ENCODE measurements at regions not wholly inside any gene's neighbourhood (a gene's known extent, or its start where the extent isn't known, plus 50 kb on each side); places are given as distances from the start of the nearest gene placed in this dataset.
"Not testable (repeated sequence)": the region's sequence is repeated elsewhere in the genome, so short reads cannot be mapped to it uniquely, and the experiment has no call there.

DNA sequence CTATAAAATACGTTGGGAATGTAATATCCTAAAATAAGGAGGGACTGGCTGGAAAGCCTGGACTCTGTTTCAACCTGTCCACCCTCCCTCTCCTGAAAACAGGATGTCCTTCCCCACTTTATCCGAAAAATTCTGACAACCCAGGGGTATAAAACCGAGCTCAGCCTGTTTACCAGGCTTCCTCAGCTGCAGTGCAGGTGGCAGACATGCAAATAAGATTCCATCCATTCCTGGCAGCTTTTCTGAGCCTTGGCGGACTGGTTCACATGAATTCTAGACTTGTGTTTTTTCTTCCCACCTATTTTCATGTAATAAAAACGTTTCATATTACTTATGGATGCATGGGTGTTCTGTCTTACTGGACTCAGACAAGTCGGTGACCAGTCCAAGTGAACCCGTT, 479.3 kb downstream of the KCNJ18 start:
- H3K4me3 ChIP-seq, result no peak overlapping the region
- TF ChIP-seq POLR2AphosphoS5 (IDR thresholded peaks at IDR 0.05) (no peak), EP300 (IDR thresholded peaks at IDR 0.05) (no peak), POLR2A (IDR thresholded peaks at IDR 0.05) (no peak)
- TF ChIP-seq, protein P1, sequence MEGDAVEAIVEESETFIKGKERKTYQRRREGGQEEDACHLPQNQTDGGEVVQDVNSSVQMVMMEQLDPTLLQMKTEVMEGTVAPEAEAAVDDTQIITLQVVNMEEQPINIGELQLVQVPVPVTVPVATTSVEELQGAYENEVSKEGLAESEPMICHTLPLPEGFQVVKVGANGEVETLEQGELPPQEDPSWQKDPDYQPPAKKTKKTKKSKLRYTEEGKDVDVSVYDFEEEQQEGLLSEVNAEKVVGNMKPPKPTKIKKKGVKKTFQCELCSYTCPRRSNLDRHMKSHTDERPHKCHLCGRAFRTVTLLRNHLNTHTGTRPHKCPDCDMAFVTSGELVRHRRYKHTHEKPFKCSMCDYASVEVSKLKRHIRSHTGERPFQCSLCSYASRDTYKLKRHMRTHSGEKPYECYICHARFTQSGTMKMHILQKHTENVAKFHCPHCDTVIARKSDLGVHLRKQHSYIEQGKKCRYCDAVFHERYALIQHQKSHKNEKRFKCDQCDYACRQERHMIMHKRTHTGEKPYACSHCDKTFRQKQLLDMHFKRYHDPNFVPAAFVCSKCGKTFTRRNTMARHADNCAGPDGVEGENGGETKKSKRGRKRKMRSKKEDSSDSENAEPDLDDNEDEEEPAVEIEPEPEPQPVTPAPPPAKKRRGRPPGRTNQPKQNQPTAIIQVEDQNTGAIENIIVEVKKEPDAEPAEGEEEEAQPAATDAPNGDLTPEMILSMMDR (IDR thresholded peaks at IDR 0.05), result no peak
- peaks cover 0 to 15% (median 8%) of the 10 kb centered on the region in 4 donors for H3K9me3 ChIP-seq
- H3K27me3 ChIP-seq, result no peaks in the 10 kb centered on the region
- DNase-seq, result no peak
- no peaks in the 10 kb centered on the region for H3K4me1 ChIP-seq
- no peak overlapping the region for H3K27ac ChIP-seq
- intact Hi-C loops (cut with DNase I; ENCODE audit: low total_unique reads), result no loop called here
- 30 to 43% (median 37%) methylated on average over 7 of the region's 7 CpGs for WGBS, 5 donors
- no peaks in the 10 kb centered on the region for H3K36me3 ChIP-seq

DNA sequence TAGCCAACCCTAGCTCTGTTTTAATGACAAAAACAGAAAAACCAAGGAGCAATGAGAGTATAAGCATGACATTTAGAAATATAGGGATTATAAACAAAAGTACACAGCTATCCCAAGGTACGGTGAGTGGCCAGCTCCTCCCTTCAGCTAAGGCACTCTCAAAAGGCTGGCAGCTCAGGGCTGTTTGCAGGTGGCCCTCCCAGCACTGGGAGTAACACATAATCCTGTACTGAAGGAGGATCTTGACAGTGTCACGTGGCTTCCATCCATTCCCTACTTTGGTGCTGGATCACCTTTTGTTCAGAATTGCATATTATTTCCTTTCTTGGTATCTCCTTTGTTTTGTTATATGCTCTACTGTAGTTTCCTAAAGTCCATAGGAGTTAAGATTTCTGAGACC, 500.8 kb downstream of the KCNJ18 start:
- DNase-seq, result no peak
- H3K27ac ChIP-seq, result no peak overlapping the region
- H3K36me3 ChIP-seq, result no peaks in the 10 kb centered on the region
- intact Hi-C loops (cut with DNase I; ENCODE audit: low total_unique reads), result no loop called here
- peaks cover 0 to 3% (median under 1%) of the 10 kb centered on the region in 4 donors for H3K9me3 ChIP-seq
- H3K27me3 ChIP-seq, result no peaks in the 10 kb centered on the region
- TF ChIP-seq POLR2AphosphoS5 (IDR thresholded peaks at IDR 0.05) (no peak), POLR2A (IDR thresholded peaks at IDR 0.05) (no peak), EP300 (IDR thresholded peaks at IDR 0.05) (no peak)
- TF ChIP-seq, protein P1 (IDR thresholded peaks at IDR 0.05), result no peak
- H3K4me1 ChIP-seq, result no peaks in the 10 kb centered on the region
- WGBS, 5 donors, result 48 to 67% (median 62%) methylated on average over 2 of the region's 2 CpGs
- no peak overlapping the region for H3K4me3 ChIP-seq

DNA sequence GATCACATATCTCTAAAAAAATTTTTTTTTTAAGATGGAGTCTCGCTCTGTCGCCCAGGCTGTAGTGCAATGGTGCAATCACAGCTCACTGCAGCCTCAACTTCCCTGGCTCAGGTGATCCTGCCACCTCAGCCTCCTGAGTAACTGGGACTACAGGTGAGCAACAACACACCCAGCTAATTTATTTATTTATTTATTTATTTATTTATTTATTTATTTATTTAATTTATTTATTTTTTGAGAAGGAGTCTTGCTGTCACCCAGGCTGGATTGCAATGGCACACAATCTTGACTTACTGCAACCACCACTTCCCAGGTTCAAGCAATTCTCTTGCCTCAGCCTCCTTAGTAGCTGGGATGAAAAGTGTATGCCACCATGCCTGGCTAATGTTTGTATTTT, 507.9 kb downstream of the KCNJ18 start:
- H3K4me1 ChIP-seq; DNase-seq; H3K36me3 ChIP-seq; H3K27me3 ChIP-seq; intact Hi-C loops (cut with DNase I; ENCODE audit: low total_unique reads); H3K4me3 ChIP-seq; H3K27ac ChIP-seq: not testable (repeated sequence)
- 36 to 83% (median 67%) methylated on average over 2 of the region's 2 CpGs for WGBS, 5 donors
- H3K9me3 ChIP-seq, result peaks cover 0 to 62% (median 35%) of the 10 kb centered on the region in 4 donors

DNA sequence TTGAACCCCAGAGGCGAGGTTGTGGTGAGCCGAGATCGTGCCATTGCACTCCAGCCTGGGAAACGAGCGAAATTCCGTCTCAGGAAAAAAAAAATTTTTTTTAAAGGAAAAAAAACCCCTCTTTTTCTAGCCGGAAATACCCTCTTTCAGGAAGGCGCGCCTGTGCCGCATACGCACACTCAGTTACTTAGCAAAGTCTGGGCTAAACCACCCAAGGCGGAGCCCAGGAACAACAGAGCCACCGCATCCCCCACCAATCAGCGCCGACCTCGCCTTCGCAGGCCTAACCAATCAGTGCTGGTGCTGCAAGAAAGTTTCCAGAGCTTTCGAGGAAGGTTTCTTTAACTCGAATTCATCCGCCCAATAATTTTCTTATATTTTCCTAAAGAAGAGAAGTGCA, 510.4 kb downstream of the KCNJ18 start:
- whole genome bisulfite sequencing, 5 donors, result 91 to 96% (median 93%) methylated on average over 20 of the region's 20 CpGs
- no peak overlapping the region for H3K4me3 ChIP-seq
- no peak overlapping the region for H3K27ac ChIP-seq
- no peaks in the 10 kb centered on the region for H3K36me3 ChIP-seq
- H3K27me3 ChIP-seq, result no peaks in the 10 kb centered on the region
- no peaks in the 10 kb centered on the region for H3K4me1 ChIP-seq
- peaks cover 0 to 83% (median 40%) of the 10 kb centered on the region in 4 donors for H3K9me3 ChIP-seq
- DNase-seq, result no peak
- TF ChIP-seq POLR2AphosphoS5 (IDR thresholded peaks at IDR 0.05) (no peak), POLR2A (IDR thresholded peaks at IDR 0.05) (no peak), EP300 (IDR thresholded peaks at IDR 0.05) (no peak)
- TF ChIP-seq, protein P1 (IDR thresholded peaks at IDR 0.05), result no peak
- intact Hi-C loops (cut with DNase I; ENCODE audit: low total_unique reads), result no loop called here

DNA sequence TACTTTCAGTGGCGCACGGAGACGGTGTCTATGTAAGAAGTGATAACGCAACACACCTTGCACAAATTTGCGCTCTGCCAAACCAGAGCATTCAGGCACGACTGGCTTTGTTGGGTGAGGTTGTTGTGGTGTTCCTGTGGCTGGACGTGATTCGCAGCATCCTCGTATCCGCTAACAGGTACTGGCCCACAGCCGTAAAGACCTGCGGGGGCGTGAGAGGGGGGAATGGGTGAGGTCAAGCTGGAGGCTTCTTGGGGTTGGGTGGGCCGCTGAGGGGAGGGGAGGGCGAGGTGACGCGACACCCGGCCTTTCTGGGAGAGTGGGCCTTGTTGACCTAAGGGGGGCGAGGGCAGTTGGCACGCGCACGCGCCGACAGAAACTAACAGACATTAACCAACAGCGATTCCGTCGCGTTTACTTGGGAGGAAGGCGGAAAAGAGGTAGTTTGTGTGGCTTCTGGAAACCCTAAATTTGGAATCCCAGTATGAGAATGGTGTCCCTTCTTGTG, 510.9 kb downstream of the KCNJ18 start:
- 89 to 94% (median 91%) methylated on average over 29 of the region's 29 CpGs for WGBS, 5 donors
- TF ChIP-seq EP300 (IDR thresholded peaks at IDR 0.05), result no peak
- TF ChIP-seq, protein P1 (IDR thresholded peaks at IDR 0.05), result no peak
- TF ChIP-seq POLR2AphosphoS5 (IDR thresholded peaks at IDR 0.05), result no peak
- TF ChIP-seq POLR2A (IDR thresholded peaks at IDR 0.05), result no peak
- no peak for DNase-seq
- Histone ChIP-seq H3K36me3 (no peaks in the 10 kb centered on the region), H3K4me3 (no peak overlapping the region), H3K27ac (no peak overlapping the region), H3K27me3 (no peaks in the 10 kb centered on the region), H3K9me3 (peaks cover 0 to 84% (median 40%) of the 10 kb centered on the region in 4 donors), H3K4me1 (no peaks in the 10 kb centered on the region)
- intact Hi-C loops (cut with DNase I; ENCODE audit: low total_unique reads), result no loop called here

DNA sequence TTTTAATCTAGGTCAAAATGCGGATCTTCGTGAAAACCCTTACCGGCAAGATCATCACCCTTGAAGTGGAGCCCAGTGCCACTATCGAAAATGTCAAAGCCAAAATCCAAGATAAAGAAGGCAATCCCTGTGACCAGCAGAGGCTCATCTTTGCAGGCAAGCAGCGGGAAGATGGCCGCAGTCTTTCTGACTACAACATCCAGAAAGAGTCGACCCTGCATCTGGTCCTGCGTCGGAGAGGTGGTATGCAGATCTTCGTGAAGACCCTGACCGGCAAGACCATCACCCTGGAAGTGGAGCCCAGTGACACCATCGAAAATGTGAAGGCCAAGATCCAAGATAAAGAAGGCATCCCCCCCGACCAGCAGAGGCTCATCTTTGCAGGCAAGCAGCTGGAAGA, 511.8 kb downstream of the KCNJ18 start:
- 80 to 93% (median 83%) methylated on average over 12 to 13 of the region's 13 CpGs for WGBS, 5 donors
- H3K27me3 ChIP-seq; H3K36me3 ChIP-seq; H3K4me1 ChIP-seq; DNase-seq; H3K27ac ChIP-seq; intact Hi-C loops (cut with DNase I; ENCODE audit: low total_unique reads); H3K4me3 ChIP-seq: not testable (repeated sequence)
- peaks cover 0 to 76% (median 37%) of the 10 kb centered on the region in 4 donors for H3K9me3 ChIP-seq

DNA sequence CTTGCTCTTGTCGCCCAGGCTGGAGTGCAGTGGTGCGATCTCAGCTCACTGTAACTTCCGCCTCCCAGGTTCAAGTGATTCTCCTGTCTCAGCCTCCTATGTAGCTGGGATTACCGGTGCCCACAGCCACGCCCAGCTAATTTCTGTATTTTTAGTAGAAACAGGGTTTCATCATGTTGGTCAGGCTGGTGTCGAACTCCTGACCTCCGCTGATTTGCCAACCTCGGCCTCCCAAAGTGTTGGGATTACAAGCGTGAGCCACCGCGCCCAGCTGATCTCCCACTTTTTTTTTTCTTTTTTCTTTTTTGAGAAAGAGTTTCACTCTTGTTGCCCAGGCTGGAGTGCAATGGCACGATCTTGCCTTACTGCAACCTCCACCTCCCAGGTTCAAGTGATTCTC, 517.9 kb downstream of the KCNJ18 start:
- intact Hi-C loops (cut with DNase I; ENCODE audit: low total_unique reads); H3K4me1 ChIP-seq; H3K36me3 ChIP-seq; DNase-seq; H3K4me3 ChIP-seq; H3K27me3 ChIP-seq; H3K27ac ChIP-seq: not testable (repeated sequence)
- H3K9me3 ChIP-seq, result peaks cover 0 to 59% (median 30%) of the 10 kb centered on the region in 4 donors
- WGBS, 5 donors, result 88 to 94% (median 90%) methylated on average over 12 of the region's 12 CpGs

DNA sequence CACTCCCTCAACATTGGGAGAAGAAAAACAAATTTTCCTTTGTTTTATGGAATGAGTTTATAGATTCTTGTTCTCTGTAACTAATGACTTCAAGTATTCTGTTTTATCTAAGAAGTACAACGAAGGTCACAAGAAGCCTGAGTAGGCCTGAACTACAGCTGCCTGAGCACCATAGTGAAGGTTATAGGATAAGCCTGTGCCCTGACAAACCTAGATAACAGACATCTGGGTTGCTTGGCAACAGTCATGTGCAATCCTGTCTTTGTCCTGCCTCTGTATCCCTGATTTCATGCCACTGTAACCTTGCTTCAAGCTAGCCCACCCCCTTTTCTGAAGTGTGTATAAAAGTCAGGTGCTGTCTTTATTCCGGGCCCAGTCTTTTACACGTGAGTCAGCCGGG, 520.8 kb downstream of the KCNJ18 start:
- not testable (repeated sequence) for H3K36me3 ChIP-seq
- peaks cover 0 to 59% (median 41%) of the 10 kb centered on the region in 4 donors for H3K9me3 ChIP-seq

More for the DNA sequence above, 520.8 kb downstream of the KCNJ18 start:
- H3K4me3 ChIP-seq; H3K27ac ChIP-seq; intact Hi-C loops (cut with DNase I; ENCODE audit: low total_unique reads); H3K27me3 ChIP-seq; H3K4me1 ChIP-seq; DNase-seq: not testable (repeated sequence)
- 70 to 81% (median 72%) methylated on average over 4 of the region's 4 CpGs for WGBS, 5 donors
